WERI-Rb-1 (cell line): ENCODE measurements at regions not wholly inside any gene's neighbourhood (a gene's known extent, or its start where the extent isn't known, plus 50 kb on each side); places are given as distances from the start of the nearest gene placed in this dataset.
"Not testable (repeated sequence)": the region's sequence is repeated elsewhere in the genome, so short reads cannot be mapped to it uniquely, and the experiment has no call there.

Experiments used
- DNase-seq: peaks from one replicate; pipeline ENCODE4 v3.0.0-alpha.2; 2020
- H3K27ac ChIP-seq: fragments of 250-450 bp; sonication (Bioruptor Pico); 2 replicates; pipeline ENCODE4 v1.5.1; 2020; ENCODE audit warnings: mild to moderate bottlenecking, moderate library complexity
- H3K27me3 ChIP-seq: fragments of 250-450 bp; sonication (Bioruptor Pico); 2 replicates; pipeline ENCODE4 v1.5.1; 2021; ENCODE audit warnings: mild to moderate bottlenecking, low read depth, moderate library complexity; ENCODE audit not compliant: insufficient read depth, severe bottlenecking
- H3K36me3 ChIP-seq: fragments of 250-450 bp; sonication (Bioruptor Pico); 2 replicates; pipeline ENCODE4 v1.5.1; 2020; ENCODE audit warnings: mild to moderate bottlenecking, moderate library complexity
- H3K4me3 ChIP-seq: 2 replicates; pipeline ENCODE4 v1.5.1; 2011; ENCODE audit warnings: low read depth, mild to moderate bottlenecking, control low read depth, low read length
- H3K9me3 ChIP-seq: fragments of 250-450 bp; sonication (Bioruptor Pico); 2 replicates; pipeline ENCODE4 v1.5.1; 2021; ENCODE audit warnings: mild to moderate bottlenecking, moderate library complexity; ENCODE audit not compliant: severe bottlenecking
- TF ChIP-seq, protein P1 (sequence below): IDR thresholded peaks from 2 replicates; pipeline ENCODE4 v1.5.1; 2011; ENCODE audit warnings: low read depth, mild to moderate bottlenecking, control low read depth, inconsistent platforms, low read length

GRCh38 chr9:78902051-78902450 is 605.1 kb downstream of the PSAT1 start:
- Histone ChIP-seq H3K9me3 (no peaks in the 10 kb centered on the region), H3K4me3 (no peak overlapping the region), H3K27ac (no peak overlapping the region), H3K27me3 (no peaks in the 10 kb centered on the region), H3K36me3 (no peaks in the 10 kb centered on the region)
- TF ChIP-seq, protein P1, sequence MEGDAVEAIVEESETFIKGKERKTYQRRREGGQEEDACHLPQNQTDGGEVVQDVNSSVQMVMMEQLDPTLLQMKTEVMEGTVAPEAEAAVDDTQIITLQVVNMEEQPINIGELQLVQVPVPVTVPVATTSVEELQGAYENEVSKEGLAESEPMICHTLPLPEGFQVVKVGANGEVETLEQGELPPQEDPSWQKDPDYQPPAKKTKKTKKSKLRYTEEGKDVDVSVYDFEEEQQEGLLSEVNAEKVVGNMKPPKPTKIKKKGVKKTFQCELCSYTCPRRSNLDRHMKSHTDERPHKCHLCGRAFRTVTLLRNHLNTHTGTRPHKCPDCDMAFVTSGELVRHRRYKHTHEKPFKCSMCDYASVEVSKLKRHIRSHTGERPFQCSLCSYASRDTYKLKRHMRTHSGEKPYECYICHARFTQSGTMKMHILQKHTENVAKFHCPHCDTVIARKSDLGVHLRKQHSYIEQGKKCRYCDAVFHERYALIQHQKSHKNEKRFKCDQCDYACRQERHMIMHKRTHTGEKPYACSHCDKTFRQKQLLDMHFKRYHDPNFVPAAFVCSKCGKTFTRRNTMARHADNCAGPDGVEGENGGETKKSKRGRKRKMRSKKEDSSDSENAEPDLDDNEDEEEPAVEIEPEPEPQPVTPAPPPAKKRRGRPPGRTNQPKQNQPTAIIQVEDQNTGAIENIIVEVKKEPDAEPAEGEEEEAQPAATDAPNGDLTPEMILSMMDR: no peak
- no peak for DNase-seq

- TF ChIP-seq, protein P1: no peak
- no peak overlapping the region for H3K4me3 ChIP-seq
- DNase-seq: no peak
- H3K9me3 ChIP-seq: no peaks in the 10 kb centered on the region
- H3K36me3 ChIP-seq: no peaks in the 10 kb centered on the region
- no peaks in the 10 kb centered on the region for H3K27me3 ChIP-seq
- H3K27ac ChIP-seq: no peak overlapping the region
Observed at GRCh38 chr9:78903581-78903980, 606.7 kb downstream of the PSAT1 start.

- DNase-seq: no peak
- Histone ChIP-seq H3K27ac (no peak overlapping the region), H3K36me3 (no peaks in the 10 kb centered on the region), H3K27me3 (no peaks in the 10 kb centered on the region), H3K4me3 (no peak overlapping the region), H3K9me3 (no peaks in the 10 kb centered on the region)
- TF ChIP-seq, protein P1: no peak
Observed at GRCh38 chr9:78904686-78905085, 607.8 kb downstream of the PSAT1 start.

DNA sequence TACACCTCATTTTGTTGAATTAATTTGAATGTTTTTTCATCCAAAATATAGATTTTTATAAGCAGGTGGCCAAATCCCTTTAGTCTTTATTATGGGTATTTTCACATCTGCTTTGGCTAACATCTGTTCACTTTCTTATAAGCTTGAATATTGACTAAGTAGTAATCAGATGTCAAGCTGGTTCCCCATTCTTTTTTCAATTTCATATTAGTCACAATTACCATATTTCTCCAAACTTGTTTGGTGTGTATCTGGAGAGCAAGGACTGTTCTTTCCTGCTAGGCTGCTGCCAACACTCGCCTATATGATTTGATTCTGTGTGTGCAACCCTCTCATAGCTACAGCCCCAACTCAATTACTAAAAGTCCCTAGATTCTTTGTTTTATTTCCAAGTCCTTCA is 608.5 kb downstream of the PSAT1 start:
- Histone ChIP-seq H3K36me3 (no peaks in the 10 kb centered on the region), H3K9me3 (no peaks in the 10 kb centered on the region), H3K27ac (no peak overlapping the region), H3K27me3 (no peaks in the 10 kb centered on the region), H3K4me3 (no peak overlapping the region)
- TF ChIP-seq, protein P1: no peak
- no peak for DNase-seq

GRCh38 chr9:78905986-78906755 is 609.2 kb downstream of the PSAT1 start:
- TF ChIP-seq, protein P1: no peak
- Histone ChIP-seq H3K27me3 (no peaks in the 10 kb centered on the region), H3K4me3 (no peak overlapping the region), H3K9me3 (no peaks in the 10 kb centered on the region), H3K27ac (no peak overlapping the region), H3K36me3 (no peaks in the 10 kb centered on the region)
- no peak for DNase-seq

- Histone ChIP-seq H3K9me3 (no peaks in the 10 kb centered on the region), H3K27ac (no peak overlapping the region), H3K36me3 (no peaks in the 10 kb centered on the region), H3K4me3 (no peak overlapping the region), H3K27me3 (no peaks in the 10 kb centered on the region)
- TF ChIP-seq, protein P1: no peak
- no peak for DNase-seq
Observed at GRCh38 chr9:78909566-78909965, 612.6 kb downstream of the PSAT1 start.

DNA sequence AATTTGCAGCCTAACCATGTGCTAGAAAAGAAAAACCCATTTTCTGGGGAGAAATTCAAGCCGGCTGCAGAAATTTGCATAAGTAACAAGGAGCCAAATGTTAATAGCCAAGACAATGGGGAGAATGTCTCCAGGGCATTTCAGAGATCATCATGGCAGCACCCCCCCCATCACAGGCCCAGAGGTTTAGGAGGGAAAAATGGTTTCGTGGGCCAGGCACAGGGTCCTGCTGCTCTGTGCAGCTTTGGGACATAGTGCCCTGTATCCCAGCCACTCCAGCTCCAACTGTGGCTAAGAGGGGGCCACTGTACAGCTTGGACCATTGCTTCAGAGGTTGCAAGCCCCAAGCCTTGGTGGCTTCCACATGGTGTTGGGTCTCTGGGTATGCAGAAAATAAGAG is 620.0 kb downstream of the PSAT1 start:
- H3K4me3 ChIP-seq, DNase-seq, H3K36me3 ChIP-seq, H3K27me3 ChIP-seq, H3K9me3 ChIP-seq, H3K27ac ChIP-seq: not testable (repeated sequence)
